Hepatic stellate cell (primary cell): ENCODE measurements at regions not wholly inside any gene's neighbourhood (a gene's known extent, or its start where the extent isn't known, plus 50 kb on each side); places are given as distances from the start of the nearest gene placed in this dataset.
"Not testable (repeated sequence)": the region's sequence is repeated elsewhere in the genome, so short reads cannot be mapped to it uniquely, and the experiment has no call there.

Experiments used
- DNase-seq: peaks from one replicate; pipeline ENCODE4 v3.0.0; 2011; ENCODE audit warnings: low spot score

GRCh38 chr5:125865166-125865815 lies 557.9 kb upstream of the GRAMD2B start:
- no peak for DNase-seq

GRCh38 chr5:125868036-125868435 lies 555.2 kb upstream of the GRAMD2B start:
- no peak for DNase-seq

GRCh38 chr5:125870256-125870655 lies 553.0 kb upstream of the GRAMD2B start:
- no peak for DNase-seq

- DNase-seq: no peak
These were observed 549.2 kb upstream of the GRAMD2B start for GRCh38 chr5:125874057-125874456.

GRCh38 chr5:125874717-125875116 lies 548.5 kb upstream of the GRAMD2B start:
- DNase-seq: no peak

GRCh38 chr5:125877248-125877647 lies 546.0 kb upstream of the GRAMD2B start:
- no peak for DNase-seq

GRCh38 chr5:125882061-125882460 lies 541.1 kb upstream of the GRAMD2B start:
- DNase-seq: no peak

GRCh38 chr5:125883223-125883622 lies 540.0 kb upstream of the GRAMD2B start:
- no peak for DNase-seq

GRCh38 chr5:125888358-125888757 lies 534.9 kb upstream of the GRAMD2B start:
- no peak for DNase-seq

- DNase-seq: no peak
These were observed 532.7 kb upstream of the GRAMD2B start for GRCh38 chr5:125890511-125890931.

- DNase-seq: no peak
These were observed 532.0 kb upstream of the GRAMD2B start for GRCh38 chr5:125891061-125891725.

- DNase-seq: no peak
These were observed 528.8 kb upstream of the GRAMD2B start for GRCh38 chr5:125894383-125894782.

GRCh38 chr5:125896368-125896767 lies 526.8 kb upstream of the GRAMD2B start:
- DNase-seq: no peak

GRCh38 chr5:125897089-125897488 lies 526.1 kb upstream of the GRAMD2B start:
- DNase-seq: no peak

- DNase-seq: no peak
These were observed 524.3 kb upstream of the GRAMD2B start for GRCh38 chr5:125898851-125899405.

GRCh38 chr5:125912028-125912427 lies 511.2 kb upstream of the GRAMD2B start:
- no peak for DNase-seq

GRCh38 chr5:125913200-125913599 lies 510.0 kb upstream of the GRAMD2B start:
- DNase-seq: no peak

- no peak for DNase-seq
These were observed 508.7 kb upstream of the GRAMD2B start for GRCh38 chr5:125914471-125914870.

GRCh38 chr5:125923958-125924357 lies 499.3 kb upstream of the GRAMD2B start:
- not testable (repeated sequence) for DNase-seq

GRCh38 chr5:125926172-125926571 lies 497.0 kb upstream of the GRAMD2B start:
- DNase-seq: no peak

- DNase-seq: no peak
These were observed 494.5 kb upstream of the GRAMD2B start for GRCh38 chr5:125928663-125929062.

GRCh38 chr5:125950012-125950615 lies 473.1 kb upstream of the GRAMD2B start:
- DNase-seq: no peak

GRCh38 chr5:125961150-125961549 lies 462.1 kb upstream of the GRAMD2B start:
- no peak for DNase-seq
